Cardiac muscle cell (in vitro differentiated cells and primary cell): ENCODE measurements at regions not wholly inside any gene's neighbourhood (a gene's known extent, or its start where the extent isn't known, plus 50 kb on each side); places are given as distances from the start of the nearest gene placed in this dataset.
A peak's percentile ranks its signal among the peaks of the same experiment; 100 is the strongest.

Experiments
- DNase-seq, 2 donors: peaks; one replicate each; pipeline versions ENCODE4 v3.0.0 to v3.0.0-alpha.2; 2010 to 2017; ENCODE audit warnings: low read depth in 1 of 2, low spot score in 1 of 2
- H3K27ac ChIP-seq: fragments of 200-600 bp; sonication (generic); 2 replicates; pipeline ENCODE4 v1.5.1; 2016
- H3K27me3 ChIP-seq: fragments of 200-600 bp; sonication (generic); 2 replicates; pipeline ENCODE4 v1.6.0; 2016; ENCODE audit warnings: control low read depth
- H3K36me3 ChIP-seq: fragments of 200-600 bp; sonication (generic); 2 replicates; pipeline ENCODE4 v1.5.1; 2016; ENCODE audit warnings: control low read depth
- H3K4me1 ChIP-seq: fragments of 200-600 bp; sonication (generic); 2 replicates; pipeline ENCODE4 v1.8.1; 2017; ENCODE audit warnings: low read depth, mild to moderate bottlenecking, mixed run types
- H3K4me3 ChIP-seq: fragments of 200-600 bp; sonication (generic); 2 replicates; pipeline ENCODE4 v1.5.1; 2016; ENCODE audit warnings: mild to moderate bottlenecking
- H3K9me3 ChIP-seq: fragments of 200-600 bp; sonication (generic); 2 replicates; pipeline ENCODE4 v1.5.1; 2017; ENCODE audit warnings: low read depth, mild to moderate bottlenecking, control low read depth
- TF ChIP-seq, protein P1 (sequence below): IDR thresholded peaks from 2 replicates; pipeline ENCODE4 v1.5.1; 2012; ENCODE audit warnings: low read depth, mild to moderate bottlenecking, low read length

DNA sequence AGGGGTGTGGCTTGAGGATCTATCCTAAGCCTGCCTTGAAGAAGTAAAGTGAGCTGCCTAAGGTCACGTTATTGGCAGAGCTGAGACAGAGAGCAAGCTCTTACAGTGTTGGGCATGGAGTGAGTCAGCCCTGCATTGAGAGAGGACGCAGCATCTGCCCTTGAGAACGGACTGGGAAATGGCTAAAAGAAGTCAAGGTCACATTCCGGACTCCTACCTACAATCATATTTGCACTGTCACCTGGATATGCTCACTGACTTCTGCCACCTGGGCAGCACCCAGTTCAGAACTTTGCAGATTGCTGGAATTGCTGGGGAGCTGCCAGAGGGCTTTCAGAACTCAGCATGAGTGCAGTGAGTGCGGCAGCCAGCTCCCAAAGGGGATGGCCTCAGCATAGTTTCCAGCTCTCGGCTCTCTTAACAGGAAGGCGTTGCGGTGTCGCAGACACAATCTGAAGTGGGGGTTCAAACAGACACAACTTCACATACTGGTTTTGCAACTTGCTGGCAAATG, 199.3 kb upstream of the SGK1 start:
- peak overlapping the region; percentile 74 for H3K27ac ChIP-seq
- TF ChIP-seq, protein P1, sequence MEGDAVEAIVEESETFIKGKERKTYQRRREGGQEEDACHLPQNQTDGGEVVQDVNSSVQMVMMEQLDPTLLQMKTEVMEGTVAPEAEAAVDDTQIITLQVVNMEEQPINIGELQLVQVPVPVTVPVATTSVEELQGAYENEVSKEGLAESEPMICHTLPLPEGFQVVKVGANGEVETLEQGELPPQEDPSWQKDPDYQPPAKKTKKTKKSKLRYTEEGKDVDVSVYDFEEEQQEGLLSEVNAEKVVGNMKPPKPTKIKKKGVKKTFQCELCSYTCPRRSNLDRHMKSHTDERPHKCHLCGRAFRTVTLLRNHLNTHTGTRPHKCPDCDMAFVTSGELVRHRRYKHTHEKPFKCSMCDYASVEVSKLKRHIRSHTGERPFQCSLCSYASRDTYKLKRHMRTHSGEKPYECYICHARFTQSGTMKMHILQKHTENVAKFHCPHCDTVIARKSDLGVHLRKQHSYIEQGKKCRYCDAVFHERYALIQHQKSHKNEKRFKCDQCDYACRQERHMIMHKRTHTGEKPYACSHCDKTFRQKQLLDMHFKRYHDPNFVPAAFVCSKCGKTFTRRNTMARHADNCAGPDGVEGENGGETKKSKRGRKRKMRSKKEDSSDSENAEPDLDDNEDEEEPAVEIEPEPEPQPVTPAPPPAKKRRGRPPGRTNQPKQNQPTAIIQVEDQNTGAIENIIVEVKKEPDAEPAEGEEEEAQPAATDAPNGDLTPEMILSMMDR: no peak
- H3K36me3 ChIP-seq: no peaks in the 10 kb centered on the region
- no peaks in the 10 kb centered on the region for H3K27me3 ChIP-seq
- peak; percentile 80 to 96 for DNase-seq
- no peaks in the 10 kb centered on the region for H3K9me3 ChIP-seq
- no peak overlapping the region for H3K4me3 ChIP-seq
- peaks cover 12% of the 10 kb centered on the region for H3K4me1 ChIP-seq

GRCh38 chr6:134516582-134516981, 198.7 kb upstream of the SGK1 start:
- Histone ChIP-seq H3K9me3 (no peaks in the 10 kb centered on the region), H3K4me3 (no peak overlapping the region), H3K27me3 (no peaks in the 10 kb centered on the region), H3K4me1 (peaks cover 12% of the 10 kb centered on the region), H3K36me3 (no peaks in the 10 kb centered on the region), H3K27ac (peak overlapping the region; percentile 74)
- peak in 1 of 2 donors; percentile 31 for DNase-seq
- TF ChIP-seq, protein P1: no peak

- Histone ChIP-seq H3K9me3 (no peaks in the 10 kb centered on the region), H3K36me3 (no peaks in the 10 kb centered on the region), H3K4me3 (no peak overlapping the region), H3K27me3 (no peaks in the 10 kb centered on the region), H3K4me1 (peaks cover 12% of the 10 kb centered on the region), H3K27ac (no peak overlapping the region)
- TF ChIP-seq, protein P1: no peak
- DNase-seq: peak in 1 of 2 donors; percentile 81
Observed at GRCh38 chr6:134515986-134516385, 198.1 kb upstream of the SGK1 start.

GRCh38 chr6:134512981-134513391, 195.1 kb upstream of the SGK1 start:
- no peaks in the 10 kb centered on the region for H3K9me3 ChIP-seq
- H3K36me3 ChIP-seq: no peaks in the 10 kb centered on the region
- no peak overlapping the region for H3K4me3 ChIP-seq
- H3K4me1 ChIP-seq: peaks cover 12% of the 10 kb centered on the region
- TF ChIP-seq, protein P1: no peak
- H3K27ac ChIP-seq: no peak overlapping the region
- H3K27me3 ChIP-seq: no peaks in the 10 kb centered on the region
- DNase-seq: peak in 1 of 2 donors; percentile 43

- TF ChIP-seq, protein P1: no peak
- Histone ChIP-seq H3K4me3 (no peak overlapping the region), H3K36me3 (no peaks in the 10 kb centered on the region), H3K27ac (no peak overlapping the region), H3K4me1 (peaks cover 6% of the 10 kb centered on the region), H3K27me3 (no peaks in the 10 kb centered on the region), H3K9me3 (no peaks in the 10 kb centered on the region)
- no peak for DNase-seq
Observed at GRCh38 chr6:134511984-134512683, 194.2 kb upstream of the SGK1 start.
